Body of pancreas (tissue), 4 donors: ENCODE measurements at regions not wholly inside any gene's neighbourhood (a gene's known extent, or its start where the extent isn't known, plus 50 kb on each side); places are given as distances from the start of the nearest gene placed in this dataset.
A peak's percentile ranks its signal among the peaks of the same experiment; 100 is the strongest.

ENCODE experiments used
- ATAC-seq: fragments of 150-250 bp; one replicate; pipeline ENCODE4 v1.9.1; 2016
- DNase-seq, 4 donors: peaks; one replicate each; pipeline ENCODE4 v3.0.0-alpha.2; 2019
- H3K27ac ChIP-seq, 4 donors: fragments of 200-600 bp; sonication (generic); 1 replicate in 3 of 4; 2 replicates in 1 of 4; pipeline versions ENCODE4 v1.5.1 to v1.6.1; 2016 to 2019; ENCODE audit warnings: mild to moderate bottlenecking in 1 of 4, mixed read lengths in 1 of 4, moderate library complexity in 1 of 4
- H3K27me3 ChIP-seq, 2 donors: fragments of 200-600 bp; sonication (generic); one replicate each; pipeline ENCODE4 v1.6.0; 2016; ENCODE audit warnings: mild to moderate bottlenecking in 1 of 2
- H3K36me3 ChIP-seq, 2 donors: fragments of 200-600 bp; sonication (generic); replicated peaks in 1 of 2; 2 replicates each; pipeline ENCODE4 v1.5.1; 2016; ENCODE audit warnings: low read depth in 2 of 2; ENCODE audit not compliant: insufficient read depth in 1 of 2
- H3K4me1 ChIP-seq: fragments of 200-600 bp; sonication (generic); one replicate; pipeline ENCODE4 v1.6.0; 2016
- H3K4me3 ChIP-seq, 2 donors: fragments of 200-600 bp; sonication (generic); 1 replicate in 1 of 2; 2 replicates in 1 of 2; pipeline ENCODE4 v1.5.1; 2016 to 2019
- H3K9me3 ChIP-seq, 3 donors: fragments of 200-600 bp; sonication (generic); 1 replicate in 2 of 3; 2 replicates in 1 of 3; pipeline ENCODE4 v1.5.1; 2016
- CTCF ChIP-seq, 7 experiments: fragments of 450-650 bp in 4 of 7; fragments of 200-600 bp in 3 of 7; sonication (generic) in 3 of 7; IDR thresholded peaks; one replicate each; pipeline ENCODE4 v1.5.1; 2016 to 2019; ENCODE audit warnings: antibody characterized with exemption in 7 of 7
- POLR2A ChIP-seq, 3 donors: fragments of 450-650 bp; IDR thresholded peaks; one replicate each; pipeline ENCODE4 v1.6.1; 2016; ENCODE audit warnings: antibody characterized with exemption in 3 of 3, mild to moderate bottlenecking in 2 of 3
- WGBS, 2 donors: methylation state at CpG; one replicate each; pipeline ENCODE4 v1.1.5; 2017; 5-methylcytosine and 5-hydroxymethylcytosine counted together
- intact Hi-C: fragments of 100-400 bp; cut with DNase I; formaldehyde crosslinking; loops from one replicate; pipeline ENCODE4 v1.15.1; 2023

GRCh38 chr7:49638166-49638565, 135.3 kb upstream of the VWC2 start:
- intact Hi-C loops, result no loop called here
- whole genome bisulfite sequencing, 2 donors, result 76 to 81% methylated on average over 3 of the region's 3 CpGs
- ATAC-seq, result no peak

GRCh38 chr7:49639068-49639593, 134.3 kb upstream of the VWC2 start:
- intact Hi-C loops, result no loop called here
- no peaks in the 10 kb centered on the region for H3K27me3 ChIP-seq
- H3K9me3 ChIP-seq, result no peaks in the 10 kb centered on the region
- no peak for TF ChIP-seq CTCF (IDR thresholded peaks at IDR 0.05)
- no peak overlapping the region for H3K27ac ChIP-seq
- WGBS, 2 donors, result 40 to 50% methylated on average over 1 of the region's 1 CpG
- H3K36me3 ChIP-seq, result no peaks in the 10 kb centered on the region
- no peak for DNase-seq
- H3K4me1 ChIP-seq, result no peaks in the 10 kb centered on the region
- no peak overlapping the region for H3K4me3 ChIP-seq
- no peak for ATAC-seq

More at GRCh38 chr7:49638166-49638565, 135.3 kb upstream of the VWC2 start:
- Histone ChIP-seq H3K4me3 (no peak overlapping the region), H3K4me1 (no peaks in the 10 kb centered on the region), H3K9me3 (no peaks in the 10 kb centered on the region), H3K36me3 (no peaks in the 10 kb centered on the region), H3K27me3 (no peaks in the 10 kb centered on the region), H3K27ac (no peak overlapping the region)
- no peak for DNase-seq
- TF ChIP-seq POLR2A (IDR thresholded peaks at IDR 0.05) (no peak), CTCF (IDR thresholded peaks at IDR 0.05) (no peak)

- H3K4me3 ChIP-seq, result no peak overlapping the region
- no peaks in the 10 kb centered on the region for H3K36me3 ChIP-seq
- DNase-seq, result no peak
- TF ChIP-seq CTCF (IDR thresholded peaks at IDR 0.05) (no peak), POLR2A (IDR thresholded peaks at IDR 0.05) (no peak)
- H3K27ac ChIP-seq, result no peak overlapping the region
- H3K27me3 ChIP-seq, result no peaks in the 10 kb centered on the region
- ATAC-seq, result no peak
- intact Hi-C loops, result no loop called here
- 87 to 94% methylated on average over 2 of the region's 2 CpGs for WGBS, 2 donors
- H3K9me3 ChIP-seq, result no peaks in the 10 kb centered on the region
- H3K4me1 ChIP-seq, result no peaks in the 10 kb centered on the region
Observed at GRCh38 chr7:49639808-49640207, 133.6 kb upstream of the VWC2 start.

GRCh38 chr7:49643321-49643720, 130.1 kb upstream of the VWC2 start:
- H3K27ac ChIP-seq, result no peak overlapping the region
- intact Hi-C loops, result no loop called here
- no peaks in the 10 kb centered on the region for H3K4me1 ChIP-seq
- H3K36me3 ChIP-seq, result no peaks in the 10 kb centered on the region
- no peak overlapping the region for H3K4me3 ChIP-seq
- TF ChIP-seq POLR2A (IDR thresholded peaks at IDR 0.05) (no peak), CTCF (IDR thresholded peaks at IDR 0.05) (no peak)
- ATAC-seq (no peak), DNase-seq (peak in 1 of 4 donors; percentile 13)
- WGBS, 2 donors, result 4 to 8% methylated on average over 5 of the region's 5 CpGs
- no peaks in the 10 kb centered on the region for H3K27me3 ChIP-seq
- no peaks in the 10 kb centered on the region for H3K9me3 ChIP-seq

GRCh38 chr7:49643736-49644135, 129.7 kb upstream of the VWC2 start:
- Histone ChIP-seq H3K27ac (no peak overlapping the region), H3K4me1 (no peaks in the 10 kb centered on the region), H3K36me3 (no peaks in the 10 kb centered on the region), H3K4me3 (no peak overlapping the region), H3K27me3 (no peaks in the 10 kb centered on the region), H3K9me3 (no peaks in the 10 kb centered on the region)
- no peak for DNase-seq
- WGBS, 2 donors, result 53 to 73% methylated on average over 4 of the region's 4 CpGs
- TF ChIP-seq POLR2A (IDR thresholded peaks at IDR 0.05) (no peak), CTCF (IDR thresholded peaks at IDR 0.05) (no peak)
- intact Hi-C loops, result no loop called here
- no peak for ATAC-seq
